ENCODE measurements at regions not wholly inside any gene's neighbourhood (a gene's known extent, or its start where the extent isn't known, plus 50 kb on each side); places are given as distances from the start of the nearest gene placed in this dataset.

DNA sequence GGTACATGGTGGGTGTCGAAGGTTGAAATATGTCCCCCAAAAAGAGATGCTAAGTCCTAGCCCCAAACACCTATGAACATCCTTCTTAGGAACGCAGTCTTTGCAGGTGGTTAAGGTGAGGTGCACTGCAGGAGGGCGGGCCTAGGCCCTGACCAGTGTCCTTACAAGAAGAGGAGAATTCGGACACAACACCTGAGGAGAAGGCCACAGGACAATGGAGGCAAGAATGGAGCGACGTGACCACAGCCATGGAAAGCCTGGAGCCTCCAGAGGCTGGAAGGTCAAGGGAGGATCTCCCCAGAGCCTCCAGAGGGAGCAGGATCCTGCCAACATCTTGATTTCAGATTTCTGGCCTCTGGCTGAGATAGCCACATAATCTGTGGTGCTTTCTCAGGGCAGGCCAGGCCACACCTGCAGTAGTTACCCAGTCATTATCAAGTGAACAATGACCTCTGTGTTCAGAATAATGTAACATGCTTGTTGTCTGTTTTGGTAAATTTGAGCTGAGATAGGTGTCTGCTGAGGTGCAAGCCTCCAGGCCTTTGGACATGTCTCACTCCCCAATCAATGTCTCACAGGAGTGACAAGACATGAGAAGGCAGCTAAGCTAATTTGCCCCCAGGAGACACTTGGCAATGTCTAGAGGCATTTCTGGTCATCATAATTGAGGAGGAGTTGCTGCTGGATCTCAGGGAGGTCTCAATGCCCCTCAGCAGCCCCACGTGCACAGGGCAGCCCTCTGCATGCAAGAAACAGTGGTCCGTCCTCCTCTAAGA is 498.9 kb downstream of the BRD1 start:
- TF ChIP-seq, protein P1, sequence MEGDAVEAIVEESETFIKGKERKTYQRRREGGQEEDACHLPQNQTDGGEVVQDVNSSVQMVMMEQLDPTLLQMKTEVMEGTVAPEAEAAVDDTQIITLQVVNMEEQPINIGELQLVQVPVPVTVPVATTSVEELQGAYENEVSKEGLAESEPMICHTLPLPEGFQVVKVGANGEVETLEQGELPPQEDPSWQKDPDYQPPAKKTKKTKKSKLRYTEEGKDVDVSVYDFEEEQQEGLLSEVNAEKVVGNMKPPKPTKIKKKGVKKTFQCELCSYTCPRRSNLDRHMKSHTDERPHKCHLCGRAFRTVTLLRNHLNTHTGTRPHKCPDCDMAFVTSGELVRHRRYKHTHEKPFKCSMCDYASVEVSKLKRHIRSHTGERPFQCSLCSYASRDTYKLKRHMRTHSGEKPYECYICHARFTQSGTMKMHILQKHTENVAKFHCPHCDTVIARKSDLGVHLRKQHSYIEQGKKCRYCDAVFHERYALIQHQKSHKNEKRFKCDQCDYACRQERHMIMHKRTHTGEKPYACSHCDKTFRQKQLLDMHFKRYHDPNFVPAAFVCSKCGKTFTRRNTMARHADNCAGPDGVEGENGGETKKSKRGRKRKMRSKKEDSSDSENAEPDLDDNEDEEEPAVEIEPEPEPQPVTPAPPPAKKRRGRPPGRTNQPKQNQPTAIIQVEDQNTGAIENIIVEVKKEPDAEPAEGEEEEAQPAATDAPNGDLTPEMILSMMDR (IDR thresholded peaks at IDR 0.05 in 2 of 3, conservative IDR thresholded peaks at IDR 0.05 in 1 of 3; ENCODE audit: borderline replicate concordance in 1 of 3, insufficient read depth in 1 of 3, low read depth in 2 of 3, low read length in 2 of 3), result no peak
- TF ChIP-seq ZFX (IDR thresholded peaks at IDR 0.05), result no peak
- no peak for TF ChIP-seq EZH2 (IDR thresholded peaks at IDR 0.05)
- no peak for TF ChIP-seq YY1 (IDR thresholded peaks at IDR 0.05; ENCODE audit: extremely low read depth, insufficient replicate concordance, low read depth, low read length)
- no peak for TF ChIP-seq JUND (IDR thresholded peaks at IDR 0.05)
- no peak for TF ChIP-seq POLR2A (IDR thresholded peaks at IDR 0.05; ENCODE audit: borderline replicate concordance, extremely low read depth, insufficient read depth, insufficient read length)
- TF ChIP-seq, protein P2, sequence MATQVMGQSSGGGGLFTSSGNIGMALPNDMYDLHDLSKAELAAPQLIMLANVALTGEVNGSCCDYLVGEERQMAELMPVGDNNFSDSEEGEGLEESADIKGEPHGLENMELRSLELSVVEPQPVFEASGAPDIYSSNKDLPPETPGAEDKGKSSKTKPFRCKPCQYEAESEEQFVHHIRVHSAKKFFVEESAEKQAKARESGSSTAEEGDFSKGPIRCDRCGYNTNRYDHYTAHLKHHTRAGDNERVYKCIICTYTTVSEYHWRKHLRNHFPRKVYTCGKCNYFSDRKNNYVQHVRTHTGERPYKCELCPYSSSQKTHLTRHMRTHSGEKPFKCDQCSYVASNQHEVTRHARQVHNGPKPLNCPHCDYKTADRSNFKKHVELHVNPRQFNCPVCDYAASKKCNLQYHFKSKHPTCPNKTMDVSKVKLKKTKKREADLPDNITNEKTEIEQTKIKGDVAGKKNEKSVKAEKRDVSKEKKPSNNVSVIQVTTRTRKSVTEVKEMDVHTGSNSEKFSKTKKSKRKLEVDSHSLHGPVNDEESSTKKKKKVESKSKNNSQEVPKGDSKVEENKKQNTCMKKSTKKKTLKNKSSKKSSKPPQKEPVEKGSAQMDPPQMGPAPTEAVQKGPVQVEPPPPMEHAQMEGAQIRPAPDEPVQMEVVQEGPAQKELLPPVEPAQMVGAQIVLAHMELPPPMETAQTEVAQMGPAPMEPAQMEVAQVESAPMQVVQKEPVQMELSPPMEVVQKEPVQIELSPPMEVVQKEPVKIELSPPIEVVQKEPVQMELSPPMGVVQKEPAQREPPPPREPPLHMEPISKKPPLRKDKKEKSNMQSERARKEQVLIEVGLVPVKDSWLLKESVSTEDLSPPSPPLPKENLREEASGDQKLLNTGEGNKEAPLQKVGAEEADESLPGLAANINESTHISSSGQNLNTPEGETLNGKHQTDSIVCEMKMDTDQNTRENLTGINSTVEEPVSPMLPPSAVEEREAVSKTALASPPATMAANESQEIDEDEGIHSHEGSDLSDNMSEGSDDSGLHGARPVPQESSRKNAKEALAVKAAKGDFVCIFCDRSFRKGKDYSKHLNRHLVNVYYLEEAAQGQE (IDR thresholded peaks at IDR 0.05; ENCODE audit: low read depth), result no peak
